ENCODE measurements at regions not wholly inside any gene's neighbourhood (a gene's known extent, or its start where the extent isn't known, plus 50 kb on each side); places are given as distances from the start of the nearest gene placed in this dataset.
"Not testable (repeated sequence)": the region's sequence is repeated elsewhere in the genome, so short reads cannot be mapped to it uniquely, and the experiment has no call there.

- DNase-seq = no peak
Observed at GRCh38 chr10:101280511-101280910, 51.2 kb upstream of the LBX1 start.

GRCh38 chr10:101280921-101281320 is 51.7 kb upstream of the LBX1 start:
- not testable (repeated sequence) for DNase-seq

DNA sequence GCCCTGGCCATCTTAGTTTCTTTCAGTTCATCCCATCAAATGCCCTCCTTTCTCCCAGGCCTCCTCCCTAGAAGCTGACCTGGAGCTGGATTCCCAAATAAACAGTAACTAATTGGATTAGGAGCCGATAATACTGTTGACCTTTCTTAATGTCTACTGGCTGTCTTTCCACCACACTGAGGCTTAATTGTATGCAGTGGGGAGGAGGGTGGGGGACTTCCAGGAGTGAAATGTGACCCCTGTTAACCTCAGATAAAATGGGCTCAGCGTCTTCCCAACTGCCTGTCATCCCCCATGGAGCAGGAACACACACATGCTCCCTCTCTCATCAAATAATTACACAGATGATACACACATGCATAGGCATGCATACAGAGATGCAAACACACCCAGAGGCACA is 53.7 kb upstream of the LBX1 start:
- DNase-seq = no peak

DNA sequence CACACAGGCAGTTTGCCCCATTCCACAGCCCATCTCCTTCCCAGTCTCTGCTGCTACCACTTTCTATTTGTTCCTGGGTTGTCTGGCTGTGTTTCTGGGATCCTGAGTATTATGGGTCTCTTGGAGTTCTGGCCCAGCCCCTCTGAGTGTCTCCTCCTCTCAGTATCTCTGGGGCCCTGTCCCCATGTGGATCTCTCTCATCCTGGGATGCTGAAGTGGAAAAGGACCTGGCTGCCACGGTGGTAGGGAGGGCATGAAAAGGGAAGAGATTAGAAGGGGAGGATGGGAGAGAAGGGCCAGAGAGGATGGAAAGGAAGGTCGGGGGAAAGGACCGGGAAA is 54.5 kb upstream of the LBX1 start:
- DNase-seq = no peak

DNA sequence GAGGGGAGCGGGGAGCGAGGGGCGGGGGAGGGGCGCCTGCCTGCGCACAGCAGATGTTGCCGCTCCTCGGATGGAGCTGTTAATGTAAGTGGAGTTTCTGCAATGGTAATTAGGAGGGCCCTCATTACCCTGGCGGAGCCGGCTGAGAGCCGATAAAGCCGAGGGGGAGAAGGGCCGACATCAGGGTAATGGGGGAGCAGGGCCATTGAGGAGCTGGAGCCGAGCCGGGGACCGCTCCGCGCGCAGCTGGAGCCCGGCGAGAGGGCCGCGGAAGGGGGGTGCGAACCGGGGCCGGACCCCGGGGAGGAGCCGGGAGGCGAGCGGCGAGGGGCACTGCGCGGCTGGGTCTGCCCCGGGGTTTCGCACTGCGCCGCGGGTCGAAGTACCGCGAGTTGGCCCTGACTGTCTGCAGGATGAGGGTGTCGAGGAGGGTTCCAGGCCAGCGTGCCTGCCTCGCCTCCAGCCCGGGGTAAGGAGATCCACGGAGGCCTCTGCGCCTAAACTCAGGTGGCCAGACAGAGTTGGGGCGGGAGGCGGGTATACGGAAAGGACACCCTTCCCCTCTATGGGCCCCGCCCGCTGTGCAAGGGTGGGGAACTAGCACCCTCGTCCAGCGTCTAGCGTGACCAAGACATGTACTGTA is 55.0 kb upstream of the LBX1 start:
- DNase-seq = no peak

- no peak for DNase-seq
Observed at GRCh38 chr10:101284744-101285463, 55.6 kb upstream of the LBX1 start.

DNA sequence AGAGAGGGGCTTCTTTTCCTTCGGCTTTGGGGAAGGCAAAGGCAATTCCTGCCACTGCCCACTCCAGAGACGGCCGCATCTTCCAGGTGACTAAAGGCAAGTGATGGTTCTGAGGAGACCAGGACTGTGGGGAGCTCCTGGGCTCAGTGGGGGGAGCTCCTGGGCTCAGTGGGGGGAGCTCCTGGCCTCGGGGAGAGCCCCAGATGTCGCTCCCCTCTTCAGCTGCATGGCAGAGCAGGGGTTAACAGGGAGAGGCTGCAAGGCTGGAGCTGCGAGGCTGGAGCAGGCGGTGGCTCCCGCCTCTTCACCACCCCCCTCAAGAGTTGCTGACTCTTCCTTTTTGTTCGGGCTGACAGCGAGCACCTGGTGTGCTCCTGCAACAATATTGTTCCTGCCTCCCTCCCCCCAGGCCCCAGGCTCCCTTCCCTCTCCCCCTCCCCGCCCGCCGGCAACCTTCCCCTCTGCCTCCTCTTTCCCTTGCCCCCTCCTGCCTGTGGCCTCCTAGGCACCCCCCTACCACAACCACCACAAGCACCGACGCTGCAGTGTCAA is 56.3 kb upstream of the LBX1 start:
- no peak for DNase-seq

DNA sequence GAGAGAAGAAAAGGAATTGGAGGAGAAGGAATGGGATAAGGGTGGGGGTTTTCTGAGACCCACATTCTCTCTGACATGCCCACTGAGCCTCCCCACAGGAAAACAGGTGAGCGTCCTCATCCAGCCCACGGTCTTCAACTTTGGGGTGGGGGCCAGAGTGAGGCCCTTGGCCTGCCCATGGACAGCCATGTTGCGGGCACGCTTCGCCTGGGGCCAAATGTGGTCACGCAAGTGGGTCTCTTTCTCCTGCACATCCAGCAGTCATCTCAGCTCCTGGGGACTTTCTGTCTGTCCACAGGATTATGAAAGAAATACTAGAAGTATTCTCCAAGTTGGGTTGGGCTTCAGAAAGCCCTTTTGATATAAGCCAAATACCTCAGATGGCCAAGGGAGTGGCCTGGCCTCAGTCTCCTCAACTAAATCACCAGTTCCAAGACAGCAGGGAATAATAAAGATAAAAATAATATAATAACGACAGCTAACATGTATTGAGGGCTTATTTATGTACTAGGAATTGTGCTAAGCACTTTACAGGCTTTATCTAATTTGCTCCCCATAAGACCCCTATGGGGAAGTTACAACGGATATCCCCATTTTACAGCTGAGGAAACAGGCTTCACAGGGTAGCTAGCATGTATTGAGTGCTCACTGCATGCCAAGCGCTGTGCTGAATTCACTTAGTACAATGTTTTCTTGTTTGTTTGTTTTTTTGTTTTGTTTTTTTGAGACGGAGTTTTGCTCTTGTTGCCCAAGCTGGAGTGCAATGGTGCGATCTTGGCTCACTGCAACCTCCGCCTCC is 57.2 kb upstream of the LBX1 start:
- DNase-seq = no peak

GRCh38 chr10:101287183-101287996 is 58.1 kb upstream of the LBX1 start:
- DNase-seq = no peak

GRCh38 chr10:101287997-101288635 is 58.9 kb upstream of the LBX1 start:
- DNase-seq = no peak

- DNase-seq = no peak
Observed at GRCh38 chr10:101289541-101289940, 60.3 kb upstream of the LBX1 start.

DNA sequence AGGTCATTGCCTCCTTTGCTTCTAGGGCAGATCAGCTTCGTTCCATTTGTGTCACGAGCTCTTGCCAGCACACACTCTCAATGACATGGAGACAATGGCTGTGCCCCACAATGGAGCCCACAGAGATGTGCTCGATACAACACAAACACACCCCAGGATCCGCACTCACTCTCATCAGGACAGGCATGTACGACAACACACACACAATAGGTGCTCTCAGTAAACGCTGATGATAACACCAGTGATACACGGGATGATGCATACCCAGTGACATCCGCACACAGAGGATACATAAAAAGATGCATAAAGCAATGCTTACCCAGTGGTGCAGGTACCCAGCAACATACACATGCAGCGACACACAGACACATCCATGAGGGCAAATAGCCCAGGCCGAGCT is 61.2 kb upstream of the LBX1 start:
- no peak for DNase-seq

DNA sequence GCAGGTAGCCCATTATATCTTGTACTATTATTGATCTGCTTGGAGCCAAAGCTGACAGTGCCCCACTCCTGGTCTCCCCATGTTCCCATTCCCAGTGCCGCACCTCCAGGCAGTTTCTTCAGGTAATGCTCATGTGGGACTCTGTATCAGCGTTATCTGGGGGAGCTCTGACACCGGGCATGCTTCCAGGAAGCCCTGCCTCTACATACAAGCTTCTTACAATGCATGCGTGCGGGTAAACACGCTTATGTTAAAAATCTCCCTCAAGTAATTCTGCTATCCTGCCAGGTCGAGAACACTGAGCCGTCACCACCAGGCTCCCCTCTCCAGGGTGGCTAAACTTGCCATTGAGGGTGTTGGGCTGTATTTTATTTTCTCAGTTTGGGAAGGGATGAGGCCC is 61.6 kb upstream of the LBX1 start:
- DNase-seq = no peak

- DNase-seq = peak; percentile 84
Observed at GRCh38 chr10:101291331-101292193, 62.3 kb upstream of the LBX1 start.

- DNase-seq = no peak
Observed at GRCh38 chr10:101292194-101293006, 61.6 kb upstream of the BTRC start.

GRCh38 chr10:101293007-101293723 is 60.8 kb upstream of the BTRC start:
- no peak for DNase-seq

DNA sequence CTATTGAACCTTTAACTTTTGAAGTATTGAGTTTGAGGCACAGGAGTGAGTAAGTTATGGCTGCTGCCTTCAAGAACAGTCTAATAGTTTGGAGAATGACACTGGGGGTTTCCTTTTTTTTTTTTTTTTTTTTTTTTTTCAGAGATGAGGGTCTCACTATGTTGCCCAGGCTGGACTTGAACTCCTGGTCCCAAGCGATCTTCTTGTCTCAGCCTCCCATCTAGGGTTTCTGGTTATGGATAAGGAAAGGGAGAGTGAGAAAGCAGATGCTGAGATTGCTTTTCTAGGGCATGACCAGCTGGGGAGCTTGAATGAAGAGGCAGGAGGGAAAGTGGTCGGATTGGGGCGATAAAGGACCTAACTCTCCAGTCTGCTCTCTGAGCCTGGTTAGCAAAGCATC is 59.9 kb upstream of the BTRC start:
- DNase-seq = no peak

DNA sequence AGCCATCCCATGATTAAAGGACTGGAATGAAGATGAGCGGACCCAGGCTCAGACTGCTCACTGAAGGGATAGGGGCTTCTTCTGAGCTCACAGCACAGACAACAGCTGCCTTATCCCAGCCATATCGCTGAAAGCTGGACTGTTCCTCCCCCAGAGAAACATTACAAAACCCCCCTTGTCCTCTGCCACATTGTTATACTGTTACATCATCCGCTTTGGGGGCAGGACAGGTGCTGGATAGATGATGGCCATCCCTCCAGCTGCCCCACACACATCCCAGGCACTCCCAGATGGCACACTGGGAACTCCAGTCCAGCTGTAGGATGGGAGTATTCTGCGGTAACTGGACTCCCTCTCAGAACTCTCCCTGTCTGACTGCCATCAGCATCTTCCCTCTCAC is 58.7 kb upstream of the BTRC start:
- no peak for DNase-seq

GRCh38 chr10:101297901-101298486 is 56.0 kb upstream of the BTRC start:
- DNase-seq = peak; percentile 92
